ENCODE measurements at regions not wholly inside any gene's neighbourhood (a gene's known extent, or its start where the extent isn't known, plus 50 kb on each side); places are given as distances from the start of the nearest gene placed in this dataset.

GRCh38 chr6:80625405-80625804 is 518.9 kb downstream of the BCKDHB start:
- intact Hi-C loops (cut with micrococcal nuclease), result no loop called here
- CTCF ChIA-PET, result interaction anchor here (0.7 kb wide), 1 partner anchor 28 kb away, joined by 7 read pairs; no protein-coding TSS in a partner anchor

More at GRCh38 chr6:80625405-80625804, 518.9 kb downstream of the BCKDHB start:
- no TSS peak for BruUV-seq (replicated peaks)
- H3K4me1 ChIP-seq (ENCODE audit: control insufficient read depth in 1 of 2, insufficient read depth in 2 of 2, low read length in 2 of 2), result no peaks in the 10 kb centered on the region
- ATAC-seq, result no peak
- no peaks in the 10 kb centered on the region for H4K20me1 ChIP-seq (ENCODE audit: insufficient read depth)
- H3K27ac ChIP-seq (ENCODE audit: low read depth, low read length), result no peak overlapping the region
- no peaks in the 10 kb centered on the region for H3K36me3 ChIP-seq (ENCODE audit: control insufficient read depth in 1 of 2, insufficient read depth in 2 of 2, low read length in 2 of 2)
- no peak overlapping the region for H3K9ac ChIP-seq (ENCODE audit: low read length)
- H3K79me2 ChIP-seq (ENCODE audit: insufficient read depth, low read length), result no peaks in the 10 kb centered on the region
- DNase-seq (ENCODE audit: low read depth, low spot score), result no peak
- H3K9me2 ChIP-seq (ENCODE audit: insufficient read depth), result no peaks in the 10 kb centered on the region
- TF ChIP-seq SIN3A (IDR thresholded peaks at IDR 0.05; ENCODE audit: low read depth) (no peak), JUND (IDR thresholded peaks at IDR 0.05) (no peak), CBX3 (IDR thresholded peaks at IDR 0.05; ENCODE audit: low read depth) (no peak), CTCF (IDR thresholded peaks at IDR 0.05 in 2 of 3, conservative IDR thresholded peaks at IDR 0.05 in 1 of 3; ENCODE audit: borderline replicate concordance in 1 of 3, insufficient read depth in 1 of 3, low read depth in 2 of 3, low read length in 2 of 3) (no peak), MAX (IDR thresholded peaks at IDR 0.05) (no peak)
- ChIA-PET RAD21 (ENCODE audit: low non-redundant PET in 1 of 2, low total read pairs in 2 of 2, uncharacterized antibody in 2 of 2, unreplicated experiment in 2 of 2) (no interaction called here), POLR2A (interaction anchor here (0.6 kb wide), 1 partner anchor 12 kb away, joined by 3 read pairs; no protein-coding TSS in a partner anchor)
- no peaks in the 10 kb centered on the region for H3K27me3 ChIP-seq (ENCODE audit: insufficient read depth, low read length)
- H3K4me2 ChIP-seq (ENCODE audit: low read length), result no peak overlapping the region
- no peak overlapping the region for H2AFZ ChIP-seq (ENCODE audit: low read depth, low read length, poor library complexity, severe bottlenecking)
- no peaks in the 10 kb centered on the region for H3K9me3 ChIP-seq (ENCODE audit: control insufficient read depth in 1 of 2, insufficient read depth in 1 of 2, low read depth in 1 of 2, low read length in 2 of 2)
- H3K4me3 ChIP-seq (replicated peaks in 1 of 2; ENCODE audit: low read depth in 1 of 2, low read length in 2 of 2), result no peak overlapping the region
